ENCODE measurements at regions not wholly inside any gene's neighbourhood (a gene's known extent, or its start where the extent isn't known, plus 50 kb on each side); places are given as distances from the start of the nearest gene placed in this dataset.
"Not testable (repeated sequence)": the region's sequence is repeated elsewhere in the genome, so short reads cannot be mapped to it uniquely, and the experiment has no call there.

DNA sequence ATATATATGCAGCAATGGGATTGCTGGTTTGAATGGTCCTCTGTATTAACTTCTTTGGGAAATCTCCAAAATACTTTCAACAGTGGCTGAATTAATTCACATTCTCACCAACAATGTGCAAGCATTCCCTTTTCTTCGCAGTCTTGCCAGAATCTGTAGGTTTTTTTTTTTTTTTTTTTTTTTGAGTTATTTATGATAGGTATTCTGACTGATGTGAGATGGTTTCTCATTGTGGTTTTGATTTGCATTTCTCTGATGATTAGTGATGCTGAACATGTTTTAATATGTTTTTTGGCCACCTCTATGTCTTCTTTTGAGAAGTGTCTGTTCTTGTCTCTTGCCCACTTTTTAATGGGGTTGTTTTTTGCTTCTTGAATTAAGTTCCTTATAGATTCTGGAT is 2041.5 kb upstream of the PCDH20 start:
- no peak for DNase-seq (ENCODE audit: extremely low read depth, low read depth)
- TF ChIP-seq, protein P1, sequence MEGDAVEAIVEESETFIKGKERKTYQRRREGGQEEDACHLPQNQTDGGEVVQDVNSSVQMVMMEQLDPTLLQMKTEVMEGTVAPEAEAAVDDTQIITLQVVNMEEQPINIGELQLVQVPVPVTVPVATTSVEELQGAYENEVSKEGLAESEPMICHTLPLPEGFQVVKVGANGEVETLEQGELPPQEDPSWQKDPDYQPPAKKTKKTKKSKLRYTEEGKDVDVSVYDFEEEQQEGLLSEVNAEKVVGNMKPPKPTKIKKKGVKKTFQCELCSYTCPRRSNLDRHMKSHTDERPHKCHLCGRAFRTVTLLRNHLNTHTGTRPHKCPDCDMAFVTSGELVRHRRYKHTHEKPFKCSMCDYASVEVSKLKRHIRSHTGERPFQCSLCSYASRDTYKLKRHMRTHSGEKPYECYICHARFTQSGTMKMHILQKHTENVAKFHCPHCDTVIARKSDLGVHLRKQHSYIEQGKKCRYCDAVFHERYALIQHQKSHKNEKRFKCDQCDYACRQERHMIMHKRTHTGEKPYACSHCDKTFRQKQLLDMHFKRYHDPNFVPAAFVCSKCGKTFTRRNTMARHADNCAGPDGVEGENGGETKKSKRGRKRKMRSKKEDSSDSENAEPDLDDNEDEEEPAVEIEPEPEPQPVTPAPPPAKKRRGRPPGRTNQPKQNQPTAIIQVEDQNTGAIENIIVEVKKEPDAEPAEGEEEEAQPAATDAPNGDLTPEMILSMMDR (IDR thresholded peaks at IDR 0.05; ENCODE audit: low read depth, low read length) = no peak

DNA sequence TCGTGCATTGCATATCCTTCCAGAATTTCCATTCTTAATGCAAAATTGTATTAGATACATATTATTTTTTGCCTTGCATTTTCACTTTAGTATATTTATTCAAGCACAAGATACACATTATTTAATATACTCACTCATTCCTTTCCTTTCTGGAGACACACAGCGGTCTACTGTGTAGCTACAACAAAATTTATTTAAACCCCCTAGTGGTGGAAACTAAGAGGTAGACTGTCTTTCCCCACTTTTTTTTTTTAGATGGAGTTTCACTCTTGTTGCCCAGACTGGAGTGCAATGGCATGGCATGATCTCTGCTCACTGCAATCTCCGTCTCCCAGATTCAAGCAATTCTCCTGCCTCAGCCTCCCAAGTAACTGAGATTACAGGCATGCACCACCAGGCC is 2040.3 kb upstream of the PCDH20 start:
- TF ChIP-seq, protein P1 (IDR thresholded peaks at IDR 0.05; ENCODE audit: low read depth, low read length) = peak; percentile 5
- no peak for DNase-seq (ENCODE audit: extremely low read depth, low read depth)

DNA sequence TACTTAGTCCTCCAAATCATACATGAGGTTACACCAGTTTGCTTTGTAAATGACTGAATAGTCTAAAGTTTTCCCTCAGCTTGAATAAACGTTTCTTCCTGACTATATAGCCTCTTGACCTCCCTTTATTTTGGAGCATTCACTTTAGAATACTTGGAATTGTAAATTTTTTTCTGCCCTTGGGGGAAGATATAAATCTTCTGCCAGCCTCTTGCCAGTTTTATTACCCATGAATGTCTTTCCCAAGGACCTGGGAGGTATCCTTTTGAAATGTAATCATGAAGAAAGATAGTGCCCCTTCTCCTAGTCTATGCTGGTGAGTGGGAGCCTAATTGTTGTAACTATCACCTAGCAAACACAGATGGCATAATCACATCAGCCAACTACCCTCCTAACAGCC is 2033.9 kb upstream of the PCDH20 start:
- TF ChIP-seq, protein P1 (IDR thresholded peaks at IDR 0.05; ENCODE audit: low read depth, low read length) = no peak
- no peak for DNase-seq (ENCODE audit: extremely low read depth, low read depth)

DNA sequence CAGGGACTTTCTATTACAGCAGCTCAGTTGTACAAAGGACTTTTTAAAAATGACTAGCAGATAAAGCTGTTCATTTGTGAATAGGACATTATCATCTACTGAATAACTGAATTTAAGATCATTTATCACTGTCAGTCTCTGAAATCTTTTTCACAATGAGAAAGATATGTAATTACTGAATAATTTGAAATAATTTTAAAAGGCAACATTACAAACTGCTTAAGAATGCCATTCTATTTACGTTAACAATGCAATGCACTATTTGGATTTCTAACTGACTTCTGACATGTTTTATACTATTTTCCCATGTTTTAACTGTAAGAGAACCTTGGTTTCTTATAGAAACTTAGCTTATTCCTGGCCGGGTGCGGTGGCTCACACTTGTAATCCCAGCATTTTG is 2033.0 kb upstream of the PCDH20 start:
- TF ChIP-seq, protein P1 (IDR thresholded peaks at IDR 0.05; ENCODE audit: low read depth, low read length) = no peak
- DNase-seq (ENCODE audit: extremely low read depth, low read depth) = no peak

DNA sequence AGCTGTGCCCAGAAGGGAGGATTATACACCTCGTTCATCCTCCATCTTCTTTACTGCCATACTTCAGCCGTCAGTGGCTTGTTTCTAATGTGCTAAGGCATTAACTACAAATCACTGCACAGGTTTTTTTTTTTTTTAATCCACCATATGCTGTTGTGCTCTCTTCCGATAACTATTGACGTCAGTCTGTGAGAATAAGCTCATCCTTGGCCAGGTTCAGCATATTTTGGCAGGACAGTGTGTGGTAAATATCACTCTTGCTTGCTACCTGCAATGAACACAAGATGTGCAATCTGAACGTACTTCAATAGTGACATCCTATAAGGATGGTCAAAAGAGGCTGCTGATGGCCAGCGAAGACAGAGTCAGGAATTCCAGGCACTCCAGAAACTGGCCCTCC is 2030.7 kb upstream of the PCDH20 start:
- DNase-seq (ENCODE audit: extremely low read depth, low read depth) = no peak
- TF ChIP-seq, protein P1 (IDR thresholded peaks at IDR 0.05; ENCODE audit: low read depth, low read length) = no peak

DNA sequence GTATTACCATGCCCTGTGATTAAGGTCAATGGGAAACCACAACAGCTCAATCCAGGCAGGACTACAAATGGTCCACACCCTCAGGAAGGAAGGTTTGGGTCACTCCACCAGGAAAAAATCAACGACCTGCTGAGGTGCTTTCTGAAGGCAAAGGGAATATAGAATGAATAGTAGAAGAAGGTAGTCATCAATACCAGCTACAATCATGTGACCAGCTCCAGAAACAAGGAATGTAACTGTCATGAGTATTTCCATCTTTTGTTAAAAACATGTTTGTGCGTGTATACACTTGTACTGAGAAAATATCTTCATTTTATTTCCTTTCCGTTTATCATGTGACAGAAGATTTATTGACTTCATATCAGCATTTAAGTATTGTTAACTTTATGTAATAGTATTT is 2028.6 kb upstream of the PCDH20 start:
- not testable (repeated sequence) for DNase-seq (ENCODE audit: extremely low read depth, low read depth)

DNA sequence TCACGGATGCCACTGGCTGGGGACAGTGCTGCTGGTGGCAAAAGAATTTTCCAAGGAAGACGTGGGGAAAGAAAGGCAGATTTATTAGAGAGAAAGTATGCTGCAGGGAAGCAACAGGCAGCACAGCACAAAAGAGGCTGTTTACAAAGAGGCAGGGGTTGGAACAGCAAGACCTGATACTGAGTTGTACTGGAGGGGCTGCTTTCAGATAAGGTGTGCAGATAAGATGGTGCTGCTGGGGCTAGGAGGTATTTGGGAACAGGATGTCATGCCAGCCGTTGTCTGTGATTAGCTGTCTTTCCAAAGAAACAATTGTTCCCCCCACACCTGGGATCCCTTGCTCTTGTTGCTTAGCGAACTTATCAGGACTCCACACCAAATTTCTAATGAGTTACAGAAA is 2023.3 kb upstream of the PCDH20 start:
- DNase-seq (ENCODE audit: extremely low read depth, low read depth) = no peak
- TF ChIP-seq, protein P1 (IDR thresholded peaks at IDR 0.05; ENCODE audit: low read depth, low read length) = no peak

DNA sequence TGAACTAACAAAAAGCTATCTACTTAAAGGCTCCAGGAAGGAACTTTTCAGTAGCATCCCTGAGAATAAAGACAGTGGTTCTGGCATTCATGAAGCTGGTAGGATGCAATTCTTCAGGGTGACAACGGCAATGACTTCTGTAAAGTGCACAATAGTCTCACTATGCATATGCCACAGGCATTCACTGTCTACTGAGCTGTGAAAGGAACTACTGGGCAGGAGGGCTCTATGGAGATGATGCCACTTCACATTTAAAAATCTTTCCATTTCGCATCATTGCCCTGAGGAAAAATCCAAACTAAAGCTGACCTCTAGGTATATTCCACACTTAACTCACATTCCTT is 2020.6 kb upstream of the PCDH20 start:
- DNase-seq (ENCODE audit: extremely low read depth, low read depth) = no peak
- TF ChIP-seq, protein P1 (IDR thresholded peaks at IDR 0.05; ENCODE audit: low read depth, low read length) = no peak

All from AG09319 (cell line).